GM23338 (cell line): ENCODE measurements at regions not wholly inside any gene's neighbourhood (a gene's known extent, or its start where the extent isn't known, plus 50 kb on each side); places are given as distances from the start of the nearest gene placed in this dataset.

Source experiments
- ATAC-seq: fragments of 200-7000 bp; cut with Tn5 transposase; 3 replicates; pipeline ENCODE4 v1.9.1; 2020
- DNase-seq: peaks from one replicate; pipeline ENCODE4 v3.0.0-alpha.2; 2015; ENCODE audit warnings: low spot score
- H2AFZ ChIP-seq: fragments of 200-600 bp; sonication (generic); 2 replicates; pipeline ENCODE4 v1.8.0; 2016; ENCODE audit warnings: antibody characterized with exemption, mild to moderate bottlenecking, moderate library complexity
- H3F3A ChIP-seq: fragments of 200-600 bp; sonication (generic); replicated peaks from 2 replicates; pipeline ENCODE4 v1.8.0; 2017; ENCODE audit warnings: antibody characterized with exemption, mixed run types, low read depth
- H3K27ac ChIP-seq: fragments of 200-600 bp; sonication (generic); 2 replicates; pipeline ENCODE4 v1.6.1; 2016; ENCODE audit warnings: low read depth
- H3K27me3 ChIP-seq: fragments of 200-600 bp; sonication (generic); 2 replicates; pipeline ENCODE4 v1.8.0; 2016; ENCODE audit warnings: mild to moderate bottlenecking, mixed run types, moderate library complexity; ENCODE audit not compliant: insufficient read depth
- H3K36me3 ChIP-seq: fragments of 200-600 bp; sonication (generic); 2 replicates; pipeline ENCODE4 v1.8.0; 2016; ENCODE audit warnings: mild to moderate bottlenecking; ENCODE audit not compliant: insufficient read depth
- H3K4me1 ChIP-seq: fragments of 200-600 bp; sonication (generic); 2 replicates; pipeline ENCODE4 v1.8.0; 2016; ENCODE audit warnings: mild to moderate bottlenecking, moderate library complexity; ENCODE audit not compliant: insufficient read depth
- H3K4me2 ChIP-seq: fragments of 200-600 bp; sonication (generic); 2 replicates; pipeline ENCODE4 v1.7.1; 2017; ENCODE audit warnings: mixed run types
- H3K4me3 ChIP-seq: fragments of 200-600 bp; sonication (generic); 2 replicates; pipeline ENCODE4 v1.6.1; 2016; ENCODE audit warnings: mixed run types
- H3K79me2 ChIP-seq: fragments of 200-600 bp; sonication (generic); replicated peaks from 2 replicates; pipeline ENCODE4 v1.8.0; 2017; ENCODE audit warnings: mild to moderate bottlenecking; ENCODE audit not compliant: insufficient read depth
- H3K9me2 ChIP-seq: fragments of 200-600 bp; sonication (generic); 2 replicates; pipeline ENCODE4 v1.8.0; 2017; ENCODE audit not compliant: insufficient read depth
- H4K20me1 ChIP-seq: fragments of 200-600 bp; sonication (generic); replicated peaks from 2 replicates; pipeline ENCODE4 v1.8.0; 2017; ENCODE audit warnings: mild to moderate bottlenecking; ENCODE audit not compliant: insufficient read depth
- H3K27ac Mint-ChIP-seq: 2 replicates; pipeline ENCODE4 v1.8.0; 2020; ENCODE audit warnings: inconsistent platforms, mild to moderate bottlenecking, moderate library complexity, mixed read lengths
- H3K27me3 Mint-ChIP-seq: 3 replicates; pipeline ENCODE4 v1.8.0; 2022; ENCODE audit warnings: low read depth, mild to moderate bottlenecking, moderate library complexity, mixed read lengths, inconsistent platforms; ENCODE audit not compliant: insufficient read depth, poor library complexity
- H3K36me3 Mint-ChIP-seq: 3 replicates; pipeline ENCODE4 v1.8.0; 2021; ENCODE audit warnings: low read depth, mild to moderate bottlenecking, inconsistent platforms, moderate library complexity, mixed read lengths
- H3K4me1 Mint-ChIP-seq: 3 replicates; pipeline ENCODE4 v1.8.0; 2020; ENCODE audit warnings: mild to moderate bottlenecking, inconsistent platforms, mixed read lengths
- H3K4me3 Mint-ChIP-seq: 3 replicates; pipeline ENCODE4 v1.8.0; 2021; ENCODE audit warnings: moderate library complexity, mild to moderate bottlenecking, inconsistent platforms, mixed read lengths
- H3K9me3 Mint-ChIP-seq: 3 replicates; pipeline ENCODE4 v1.8.0; 2020; ENCODE audit warnings: moderate library complexity, mild to moderate bottlenecking, inconsistent platforms, mixed read lengths
- CREB1 ChIP-seq: fragments of 250-450 bp; sonication (Bioruptor Pico); IDR thresholded peaks from 2 replicates; pipeline ENCODE4 v1.5.0; 2020; ENCODE audit warnings: low read depth, mild to moderate bottlenecking, moderate library complexity
- CTCF ChIP-seq, 2 experiments: fragments of 200-600 bp in 1 of 2; sonication (generic) in 1 of 2; conservative IDR thresholded peaks; 2 replicates each; pipeline versions ENCODE4 v1.5.1 to v1.6.1; 2016 to 2017; ENCODE audit warnings: antibody characterized with exemption in 2 of 2, low read depth in 2 of 2, mild to moderate bottlenecking in 2 of 2, moderate library complexity in 1 of 2
- EZH2 ChIP-seq: fragments of 200-600 bp; sonication (generic); IDR thresholded peaks from one replicate; pipeline ENCODE4 v1.8.0; 2017; ENCODE audit warnings: antibody characterized with exemption, mild to moderate bottlenecking, low read depth; ENCODE audit not compliant: unreplicated experiment
- EZH2phosphoT487 ChIP-seq: fragments of 200-600 bp; sonication (generic); IDR thresholded peaks from one replicate; pipeline ENCODE4 v1.8.1; 2018; ENCODE audit warnings: antibody characterized with exemption; ENCODE audit not compliant: unreplicated experiment
- JUNB ChIP-seq: IDR thresholded peaks from one replicate; pipeline ENCODE4 v1.6.1; 2016; ENCODE audit warnings: antibody characterized with exemption; ENCODE audit not compliant: unreplicated experiment
- NANOG ChIP-seq: IDR thresholded peaks from 2 replicates; pipeline ENCODE4 v1.6.1; 2016; ENCODE audit warnings: antibody characterized with exemption, borderline replicate concordance
- POLR2AphosphoS5 ChIP-seq: IDR thresholded peaks from 2 replicates; pipeline ENCODE4 v1.6.1; 2016; ENCODE audit warnings: antibody characterized with exemption, low read depth
- REST ChIP-seq: IDR thresholded peaks from one replicate; pipeline ENCODE4 v1.6.1; 2018; ENCODE audit warnings: antibody characterized with exemption; ENCODE audit not compliant: unreplicated experiment
- STAT1 ChIP-seq: IDR thresholded peaks from one replicate; pipeline ENCODE4 v1.6.1; 2016; ENCODE audit warnings: antibody characterized with exemption; ENCODE audit not compliant: unreplicated experiment
- ZNF114 ChIP-seq: fragments of 250-450 bp; sonication (Bioruptor Pico); IDR thresholded peaks from 2 replicates; pipeline ENCODE4 v1.5.0; 2020; ENCODE audit warnings: mild to moderate bottlenecking, moderate library complexity
- ZNF331 ChIP-seq: fragments of 250-450 bp; sonication (Bioruptor Pico); IDR thresholded peaks from 2 replicates; pipeline ENCODE4 v1.5.0; 2020; ENCODE audit warnings: low read depth, mild to moderate bottlenecking, moderate library complexity
- TF ChIP-seq, protein P1 (sequence below): fragments of 250-450 bp; sonication (Bioruptor Pico); IDR thresholded peaks from 2 replicates; pipeline ENCODE4 v1.5.0; 2020; ENCODE audit warnings: mild to moderate bottlenecking, moderate library complexity
- TF ChIP-seq, protein P2 (sequence below): IDR thresholded peaks from 2 replicates; pipeline ENCODE4 v1.6.1; 2016; ENCODE audit warnings: antibody characterized with exemption

DNA sequence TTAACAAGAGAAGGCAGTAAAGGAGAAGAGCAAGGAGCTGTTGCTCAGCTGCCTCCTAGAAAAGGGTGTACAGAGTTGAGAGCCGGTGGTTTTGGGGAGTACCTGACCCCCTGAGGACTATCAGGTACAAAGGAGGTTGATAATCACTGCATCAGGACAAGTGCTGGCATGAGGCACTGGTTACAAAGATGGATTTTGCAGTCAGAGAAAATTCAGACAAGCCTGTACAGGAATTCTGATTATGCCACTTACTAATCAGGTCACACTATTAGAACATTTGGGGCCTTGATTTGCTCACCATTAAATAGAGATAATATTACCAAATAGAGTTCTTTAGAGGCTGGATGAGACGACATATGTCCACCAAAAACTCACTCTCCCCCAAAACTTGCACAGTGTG is 450.9 kb upstream of the TMPO start:
- Histone ChIP-seq H3K79me2 (no peaks in the 10 kb centered on the region), H2AFZ (no peak overlapping the region), H3K4me1 (no peaks in the 10 kb centered on the region), H3K4me3 (no peak overlapping the region), H3K27ac (no peak overlapping the region), H3F3A (no peaks in the 10 kb centered on the region), H3K4me2 (no peak overlapping the region), H3K9me2 (peaks cover 6% of the 10 kb centered on the region), H3K36me3 (no peaks in the 10 kb centered on the region), H4K20me1 (no peaks in the 10 kb centered on the region), H3K27me3 (no peaks in the 10 kb centered on the region)
- Mint-ChIP-seq H3K27me3 (no peaks in the 10 kb centered on the region), H3K4me1 (no peaks in the 10 kb centered on the region), H3K36me3 (no peaks in the 10 kb centered on the region), H3K9me3 (no peaks in the 10 kb centered on the region), H3K27ac (no peak overlapping the region), H3K4me3 (no peak overlapping the region)
- DNase-seq (no peak), ATAC-seq (no peak)
- no peak for TF ChIP-seq POLR2AphosphoS5
- no peak for TF ChIP-seq STAT1
- no peak for TF ChIP-seq CTCF (conservative IDR thresholded peaks at IDR 0.05; ENCODE audit: low read depth in 2 of 2)
- TF ChIP-seq EZH2phosphoT487: no peak
- no peak for TF ChIP-seq CREB1 (CRISPR knock-in tag)
- TF ChIP-seq NANOG: no peak
- TF ChIP-seq ZNF331 (CRISPR knock-in tag): no peak
- TF ChIP-seq ZNF114 (CRISPR knock-in tag): no peak
- TF ChIP-seq, protein P1, sequence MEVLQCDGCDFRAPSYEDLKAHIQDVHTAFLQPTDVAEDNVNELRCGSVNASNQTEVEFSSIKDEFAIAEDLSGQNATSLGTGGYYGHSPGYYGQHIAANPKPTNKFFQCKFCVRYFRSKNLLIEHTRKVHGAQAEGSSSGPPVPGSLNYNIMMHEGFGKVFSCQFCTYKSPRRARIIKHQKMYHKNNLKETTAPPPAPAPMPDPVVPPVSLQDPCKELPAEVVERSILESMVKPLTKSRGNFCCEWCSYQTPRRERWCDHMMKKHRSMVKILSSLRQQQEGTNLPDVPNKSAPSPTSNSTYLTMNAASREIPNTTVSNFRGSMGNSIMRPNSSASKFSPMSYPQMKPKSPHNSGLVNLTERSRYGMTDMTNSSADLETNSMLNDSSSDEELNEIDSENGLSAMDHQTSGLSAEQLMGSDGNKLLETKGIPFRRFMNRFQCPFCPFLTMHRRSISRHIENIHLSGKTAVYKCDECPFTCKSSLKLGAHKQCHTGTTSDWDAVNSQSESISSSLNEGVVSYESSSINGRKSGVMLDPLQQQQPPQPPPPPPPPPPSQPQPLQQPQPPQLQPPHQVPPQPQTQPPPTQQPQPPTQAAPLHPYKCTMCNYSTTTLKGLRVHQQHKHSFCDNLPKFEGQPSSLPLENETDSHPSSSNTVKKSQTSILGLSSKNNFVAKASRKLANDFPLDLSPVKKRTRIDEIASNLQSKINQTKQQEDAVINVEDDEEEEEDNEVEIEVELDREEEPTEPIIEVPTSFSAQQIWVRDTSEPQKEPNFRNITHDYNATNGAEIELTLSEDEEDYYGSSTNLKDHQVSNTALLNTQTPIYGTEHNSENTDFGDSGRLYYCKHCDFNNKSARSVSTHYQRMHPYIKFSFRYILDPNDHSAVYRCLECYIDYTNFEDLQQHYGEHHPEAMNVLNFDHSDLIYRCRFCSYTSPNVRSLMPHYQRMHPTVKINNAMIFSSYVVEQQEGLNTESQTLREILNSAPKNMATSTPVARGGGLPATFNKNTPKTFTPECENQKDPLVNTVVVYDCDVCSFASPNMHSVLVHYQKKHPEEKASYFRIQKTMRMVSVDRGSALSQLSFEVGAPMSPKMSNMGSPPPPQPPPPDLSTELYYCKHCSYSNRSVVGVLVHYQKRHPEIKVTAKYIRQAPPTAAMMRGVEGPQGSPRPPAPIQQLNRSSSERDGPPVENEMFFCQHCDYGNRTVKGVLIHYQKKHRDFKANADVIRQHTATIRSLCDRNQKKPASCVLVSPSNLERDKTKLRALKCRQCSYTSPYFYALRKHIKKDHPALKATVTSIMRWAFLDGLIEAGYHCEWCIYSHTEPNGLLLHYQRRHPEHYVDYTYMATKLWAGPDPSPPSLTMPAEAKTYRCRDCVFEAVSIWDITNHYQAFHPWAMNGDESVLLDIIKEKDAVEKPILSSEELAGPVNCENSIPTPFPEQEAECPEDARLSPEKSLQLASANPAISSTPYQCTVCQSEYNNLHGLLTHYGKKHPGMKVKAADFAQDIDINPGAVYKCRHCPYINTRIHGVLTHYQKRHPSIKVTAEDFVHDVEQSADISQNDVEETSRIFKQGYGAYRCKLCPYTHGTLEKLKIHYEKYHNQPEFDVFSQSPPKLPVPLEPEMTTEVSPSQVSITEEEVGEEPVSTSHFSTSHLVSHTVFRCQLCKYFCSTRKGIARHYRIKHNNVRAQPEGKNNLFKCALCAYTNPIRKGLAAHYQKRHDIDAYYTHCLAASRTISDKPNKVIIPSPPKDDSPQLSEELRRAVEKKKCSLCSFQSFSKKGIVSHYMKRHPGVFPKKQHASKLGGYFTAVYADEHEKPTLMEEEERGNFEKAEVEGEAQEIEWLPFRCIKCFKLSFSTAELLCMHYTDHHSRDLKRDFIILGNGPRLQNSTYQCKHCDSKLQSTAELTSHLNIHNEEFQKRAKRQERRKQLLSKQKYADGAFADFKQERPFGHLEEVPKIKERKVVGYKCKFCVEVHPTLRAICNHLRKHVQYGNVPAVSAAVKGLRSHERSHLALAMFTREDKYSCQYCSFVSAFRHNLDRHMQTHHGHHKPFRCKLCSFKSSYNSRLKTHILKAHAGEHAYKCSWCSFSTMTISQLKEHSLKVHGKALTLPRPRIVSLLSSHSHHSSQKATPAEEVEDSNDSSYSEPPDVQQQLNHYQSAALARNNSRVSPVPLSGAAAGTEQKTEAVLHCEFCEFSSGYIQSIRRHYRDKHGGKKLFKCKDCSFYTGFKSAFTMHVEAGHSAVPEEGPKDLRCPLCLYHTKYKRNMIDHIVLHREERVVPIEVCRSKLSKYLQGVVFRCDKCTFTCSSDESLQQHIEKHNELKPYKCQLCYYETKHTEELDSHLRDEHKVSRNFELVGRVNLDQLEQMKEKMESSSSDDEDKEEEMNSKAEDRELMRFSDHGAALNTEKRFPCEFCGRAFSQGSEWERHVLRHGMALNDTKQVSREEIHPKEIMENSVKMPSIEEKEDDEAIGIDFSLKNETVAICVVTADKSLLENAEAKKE (CRISPR knock-in tag): no peak
- no peak for TF ChIP-seq EZH2
- TF ChIP-seq REST: no peak
- TF ChIP-seq, protein P2, sequence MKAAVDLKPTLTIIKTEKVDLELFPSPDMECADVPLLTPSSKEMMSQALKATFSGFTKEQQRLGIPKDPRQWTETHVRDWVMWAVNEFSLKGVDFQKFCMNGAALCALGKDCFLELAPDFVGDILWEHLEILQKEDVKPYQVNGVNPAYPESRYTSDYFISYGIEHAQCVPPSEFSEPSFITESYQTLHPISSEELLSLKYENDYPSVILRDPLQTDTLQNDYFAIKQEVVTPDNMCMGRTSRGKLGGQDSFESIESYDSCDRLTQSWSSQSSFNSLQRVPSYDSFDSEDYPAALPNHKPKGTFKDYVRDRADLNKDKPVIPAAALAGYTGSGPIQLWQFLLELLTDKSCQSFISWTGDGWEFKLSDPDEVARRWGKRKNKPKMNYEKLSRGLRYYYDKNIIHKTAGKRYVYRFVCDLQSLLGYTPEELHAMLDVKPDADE: no peak
- TF ChIP-seq JUNB: no peak
